ENCODE measurements at regions not wholly inside any gene's neighbourhood (a gene's known extent, or its start where the extent isn't known, plus 50 kb on each side); places are given as distances from the start of the nearest gene placed in this dataset.

DNA sequence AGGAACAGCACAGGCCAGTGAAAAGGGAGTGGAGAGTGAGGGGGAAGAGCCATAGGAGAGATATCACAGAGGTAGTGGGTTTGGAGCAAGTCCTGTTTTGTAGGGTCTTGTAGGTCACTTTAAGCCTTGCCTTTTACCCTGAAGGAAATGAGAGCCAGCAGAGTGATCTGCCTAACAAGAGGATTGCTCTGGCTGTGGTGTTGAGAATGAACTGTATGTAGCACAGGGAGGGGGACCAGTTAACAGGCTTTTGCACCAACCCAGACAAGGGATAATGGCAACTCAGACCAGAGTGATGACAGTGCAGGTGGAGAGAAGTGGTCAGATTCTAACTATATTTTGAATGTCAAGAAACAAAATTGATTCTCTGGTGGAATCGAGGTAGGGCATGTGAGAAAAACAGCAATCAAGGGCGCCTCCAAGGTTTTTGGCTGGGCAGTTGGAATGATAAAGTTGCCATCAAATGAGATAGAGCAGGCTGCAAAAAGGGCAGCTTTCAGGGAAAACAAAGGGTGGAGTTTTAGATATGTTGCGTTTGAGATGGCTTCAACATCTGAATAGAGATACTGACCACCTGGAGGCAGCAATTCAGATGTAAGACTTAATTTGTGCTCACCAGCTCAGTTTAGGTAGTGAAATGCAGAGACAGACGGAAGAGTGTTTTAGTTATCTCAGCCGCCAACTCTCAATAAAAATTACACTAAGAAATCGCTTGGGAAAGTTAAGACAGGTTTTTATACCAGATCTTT lies 134.4 kb upstream of the BTBD3 start:
- TF ChIP-seq EZH2 (optimal IDR thresholded peaks at IDR 0.05; ENCODE audit: low read depth, low read length): no peak
- TF ChIP-seq, protein P1, sequence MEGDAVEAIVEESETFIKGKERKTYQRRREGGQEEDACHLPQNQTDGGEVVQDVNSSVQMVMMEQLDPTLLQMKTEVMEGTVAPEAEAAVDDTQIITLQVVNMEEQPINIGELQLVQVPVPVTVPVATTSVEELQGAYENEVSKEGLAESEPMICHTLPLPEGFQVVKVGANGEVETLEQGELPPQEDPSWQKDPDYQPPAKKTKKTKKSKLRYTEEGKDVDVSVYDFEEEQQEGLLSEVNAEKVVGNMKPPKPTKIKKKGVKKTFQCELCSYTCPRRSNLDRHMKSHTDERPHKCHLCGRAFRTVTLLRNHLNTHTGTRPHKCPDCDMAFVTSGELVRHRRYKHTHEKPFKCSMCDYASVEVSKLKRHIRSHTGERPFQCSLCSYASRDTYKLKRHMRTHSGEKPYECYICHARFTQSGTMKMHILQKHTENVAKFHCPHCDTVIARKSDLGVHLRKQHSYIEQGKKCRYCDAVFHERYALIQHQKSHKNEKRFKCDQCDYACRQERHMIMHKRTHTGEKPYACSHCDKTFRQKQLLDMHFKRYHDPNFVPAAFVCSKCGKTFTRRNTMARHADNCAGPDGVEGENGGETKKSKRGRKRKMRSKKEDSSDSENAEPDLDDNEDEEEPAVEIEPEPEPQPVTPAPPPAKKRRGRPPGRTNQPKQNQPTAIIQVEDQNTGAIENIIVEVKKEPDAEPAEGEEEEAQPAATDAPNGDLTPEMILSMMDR (IDR thresholded peaks at IDR 0.05; ENCODE audit: low read length): no peak
- no peak for TF ChIP-seq EZH2phosphoT487 (IDR thresholded peaks at IDR 0.05; ENCODE audit: low read length)
